H4 (cell line): ENCODE measurements at regions not wholly inside any gene's neighbourhood (a gene's known extent, or its start where the extent isn't known, plus 50 kb on each side); places are given as distances from the start of the nearest gene placed in this dataset.

Experiments
- DNase-seq: peaks from one replicate; pipeline ENCODE4 v3.0.0-alpha.2; 2015; ENCODE audit warnings: low spot score

DNA sequence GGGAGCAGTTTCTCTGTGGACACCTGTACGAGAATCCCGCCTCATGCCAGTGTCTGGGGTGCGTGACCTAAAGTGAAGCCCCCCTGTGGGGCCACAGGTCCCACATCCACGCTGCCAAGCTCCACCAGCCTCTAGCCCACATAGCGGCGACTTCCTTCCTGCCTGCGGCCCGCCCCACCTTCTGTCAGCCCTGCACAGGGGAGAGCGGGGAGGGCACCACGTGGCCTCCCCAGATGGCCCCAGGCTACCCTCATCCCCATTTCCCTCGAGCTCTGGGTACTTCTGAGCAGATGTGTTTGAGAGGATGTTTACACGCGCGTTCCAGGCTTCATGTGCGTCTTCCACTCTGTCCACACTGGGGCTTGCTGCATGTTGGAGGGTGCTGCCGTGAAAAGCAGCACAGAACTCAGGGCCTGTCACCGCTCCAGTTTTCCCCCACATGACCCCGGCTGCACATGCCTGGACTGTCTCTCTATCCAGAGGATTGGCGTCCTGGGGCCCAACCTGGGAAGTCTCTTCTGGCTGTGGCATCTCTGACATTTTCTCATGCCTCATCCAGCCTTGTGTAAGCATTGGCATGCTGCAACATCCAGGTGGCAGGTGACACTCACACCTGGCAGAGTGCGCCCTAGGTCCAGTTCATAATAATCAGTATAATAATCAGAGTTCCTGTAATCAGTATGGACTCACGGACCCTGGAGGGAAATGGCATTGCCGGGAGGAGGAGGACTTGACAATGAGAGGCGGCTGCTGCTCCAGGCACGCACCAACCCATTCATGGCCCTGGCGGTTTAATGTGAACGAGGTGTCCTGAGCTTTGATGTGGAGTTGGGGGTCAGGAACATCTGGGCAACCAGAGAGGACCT lies 146.3 kb upstream of the TWIST2 start:
- DNase-seq: no peak

DNA sequence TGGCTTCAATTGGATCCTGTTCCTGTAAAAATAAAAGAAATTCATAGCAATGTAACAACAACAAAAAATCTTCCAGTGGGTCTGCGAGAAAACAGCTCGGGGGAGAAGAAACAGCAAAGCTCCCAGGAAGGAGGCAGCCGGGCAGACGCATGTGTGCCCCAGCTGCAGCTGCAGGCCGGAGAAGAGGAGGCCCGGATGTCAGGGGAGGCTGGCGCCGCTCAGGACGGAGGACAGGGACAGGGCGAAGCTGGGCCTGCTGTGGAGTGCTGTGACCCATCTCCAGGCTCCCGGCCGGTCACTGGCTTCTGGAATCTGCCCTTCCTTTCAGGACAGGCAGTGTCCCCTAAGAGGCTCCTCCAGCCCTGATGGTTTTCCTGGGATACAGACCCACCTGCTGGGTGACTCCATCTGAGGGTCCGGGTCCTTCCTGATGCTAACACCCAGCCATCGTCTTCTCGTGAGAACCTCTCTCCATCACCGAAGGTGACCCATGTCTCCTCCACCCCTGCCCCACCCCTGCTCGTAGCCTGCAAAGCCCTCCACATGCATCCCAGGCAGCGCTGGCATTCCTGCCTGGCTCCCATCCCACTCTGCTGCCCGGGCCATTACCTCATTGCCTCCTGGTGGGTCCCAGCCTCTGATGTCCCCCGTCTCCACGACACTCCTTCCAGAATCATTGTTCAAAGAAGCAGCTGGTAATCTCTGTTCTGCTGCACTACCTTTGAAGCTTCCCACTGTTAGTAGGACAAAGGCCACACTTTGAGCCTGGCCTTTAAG lies 145.4 kb upstream of the TWIST2 start:
- DNase-seq: no peak

DNA sequence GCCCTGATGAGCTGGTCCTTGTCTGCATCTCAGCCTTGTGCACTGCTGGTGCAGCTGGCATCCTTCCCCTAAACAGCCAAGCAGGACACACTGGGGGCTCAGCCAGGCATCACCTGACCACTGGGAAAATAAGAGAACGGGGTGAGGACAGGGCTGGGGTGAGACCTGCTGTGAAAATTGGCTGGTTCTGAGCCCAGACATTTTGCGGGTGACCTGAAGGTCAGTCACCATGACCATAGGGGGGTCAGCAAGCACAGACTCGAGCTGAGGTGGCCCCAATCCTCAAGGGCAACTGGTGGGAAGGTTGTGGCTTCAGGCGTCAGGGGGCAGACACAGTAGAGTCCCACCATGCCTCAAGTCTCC lies 144.9 kb upstream of the TWIST2 start:
- DNase-seq: no peak

DNA sequence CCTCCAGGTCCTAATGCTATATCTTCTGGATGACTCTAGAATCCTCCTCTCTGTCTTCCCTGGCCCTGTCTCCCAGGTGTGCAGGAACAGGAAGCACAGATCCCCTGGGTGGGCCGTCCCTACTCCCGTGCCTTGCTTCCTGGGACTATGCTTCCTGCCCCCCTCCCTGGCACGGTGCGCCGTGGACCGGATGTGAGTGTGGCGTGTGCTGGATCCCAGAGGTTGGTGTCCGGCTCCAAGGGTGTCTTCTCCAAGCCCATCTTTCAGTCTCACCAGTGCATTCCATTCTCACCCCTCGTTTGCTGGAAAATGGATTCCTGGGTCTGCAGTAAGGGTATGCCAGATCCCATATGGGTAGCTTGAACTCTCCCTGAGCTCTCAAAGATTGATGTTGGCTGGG lies 144.4 kb upstream of the TWIST2 start:
- no peak for DNase-seq

DNA sequence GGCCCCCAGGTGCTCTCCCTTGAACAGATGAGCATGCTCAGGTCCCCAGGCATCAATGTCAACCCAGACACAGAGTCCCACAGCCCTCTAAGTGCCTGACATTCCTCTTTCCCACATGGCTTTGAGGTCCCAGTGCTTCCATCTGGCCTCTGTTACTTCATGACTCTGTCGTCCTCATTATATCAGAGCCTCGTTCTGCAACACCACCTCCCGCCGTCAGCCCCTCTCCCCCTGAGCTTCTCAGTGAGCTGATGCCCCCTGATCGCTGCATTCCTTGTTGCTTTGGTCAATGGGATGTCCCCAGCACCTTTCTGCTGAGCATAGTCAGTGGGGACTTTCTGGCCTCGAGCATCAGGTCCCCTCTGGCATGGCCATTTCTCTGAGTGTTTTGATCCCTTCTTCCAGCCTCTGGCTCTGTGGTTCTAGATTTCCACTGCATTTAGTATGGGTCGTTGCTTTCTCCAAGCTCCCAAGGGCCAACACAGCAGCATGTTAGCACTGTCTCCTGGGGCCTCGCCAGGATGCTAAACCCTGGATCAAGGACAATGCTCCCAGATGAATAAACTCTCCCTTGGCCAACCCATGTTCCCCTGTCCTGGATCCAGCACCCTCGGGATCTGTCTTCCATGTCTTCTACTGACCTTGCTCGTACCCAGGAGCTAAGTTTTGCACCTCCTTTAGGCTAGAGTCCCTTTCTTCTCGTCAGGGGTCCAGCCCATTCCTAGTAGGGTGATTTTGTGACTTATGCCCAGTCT lies 143.2 kb upstream of the TWIST2 start:
- DNase-seq: no peak

DNA sequence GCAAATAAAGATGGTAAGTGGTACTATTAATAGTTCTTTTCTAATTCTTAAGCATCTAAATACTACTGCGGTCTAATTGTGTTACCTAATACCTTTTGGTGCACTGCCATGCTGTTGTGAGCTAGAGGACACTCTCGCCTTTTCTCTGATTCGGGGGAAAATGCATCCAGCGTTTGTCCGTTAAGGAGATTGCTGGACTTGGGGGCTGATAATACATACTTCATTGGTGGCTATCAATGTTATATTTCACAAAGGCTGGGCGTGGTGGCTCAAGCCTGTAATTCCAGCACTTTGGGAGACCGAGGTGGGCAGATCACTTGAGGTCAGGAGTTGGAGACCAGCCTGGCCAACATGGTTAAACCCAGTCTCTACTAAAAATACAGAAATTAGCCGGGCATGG lies 141.7 kb upstream of the TWIST2 start:
- no peak for DNase-seq

DNA sequence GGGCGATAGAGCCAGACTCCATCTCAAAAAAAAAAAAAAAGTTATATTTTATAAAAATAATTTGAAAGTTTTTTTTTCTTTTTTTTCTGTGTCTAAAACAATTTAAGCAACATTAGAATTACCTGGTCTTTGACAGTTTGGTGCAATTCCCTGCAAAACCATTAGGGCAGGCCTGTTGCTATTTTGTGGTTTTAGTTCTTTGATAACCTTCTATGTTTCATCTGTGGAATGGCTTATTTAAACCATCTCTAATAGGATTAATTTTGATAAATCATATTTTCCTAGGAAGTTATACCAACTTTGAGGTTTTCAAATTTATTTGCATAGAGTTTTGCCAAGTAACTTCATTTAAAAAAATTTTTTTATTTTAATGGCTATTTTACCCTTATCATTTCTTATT lies 141.2 kb upstream of the TWIST2 start:
- no peak for DNase-seq

DNA sequence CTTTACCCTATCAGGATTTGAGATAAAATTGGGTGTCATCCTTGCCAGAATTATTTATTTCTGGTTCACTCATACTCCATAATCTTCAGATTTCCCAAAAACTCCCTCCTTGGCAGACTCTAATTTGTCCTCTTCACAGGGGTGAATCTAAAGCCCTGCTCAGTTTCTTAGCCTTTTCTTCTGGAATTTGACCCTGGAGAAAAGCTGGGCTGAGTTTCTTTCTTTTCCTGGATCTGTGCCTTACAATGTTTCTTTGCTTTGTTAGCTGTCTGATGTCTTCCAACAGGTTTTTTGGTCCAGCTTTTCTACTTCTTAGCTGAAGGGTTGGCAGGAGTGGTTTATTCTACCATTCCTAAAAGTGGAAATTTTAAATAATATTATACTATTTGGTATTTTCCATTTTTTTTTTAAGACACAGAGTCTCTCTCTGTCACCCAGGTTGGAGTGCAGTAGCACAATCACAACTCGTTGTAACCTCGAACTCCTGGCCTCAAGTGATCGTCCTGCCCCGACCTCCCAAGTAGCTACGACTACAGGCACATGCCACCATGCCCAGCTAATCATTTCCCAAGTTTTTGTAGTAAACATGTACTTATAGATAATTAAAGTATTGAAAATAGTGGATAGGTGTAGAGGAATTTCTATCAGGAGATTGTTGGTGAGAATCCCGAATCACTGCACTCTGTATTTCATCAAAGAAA lies 138.4 kb upstream of the TWIST2 start:
- no peak for DNase-seq

DNA sequence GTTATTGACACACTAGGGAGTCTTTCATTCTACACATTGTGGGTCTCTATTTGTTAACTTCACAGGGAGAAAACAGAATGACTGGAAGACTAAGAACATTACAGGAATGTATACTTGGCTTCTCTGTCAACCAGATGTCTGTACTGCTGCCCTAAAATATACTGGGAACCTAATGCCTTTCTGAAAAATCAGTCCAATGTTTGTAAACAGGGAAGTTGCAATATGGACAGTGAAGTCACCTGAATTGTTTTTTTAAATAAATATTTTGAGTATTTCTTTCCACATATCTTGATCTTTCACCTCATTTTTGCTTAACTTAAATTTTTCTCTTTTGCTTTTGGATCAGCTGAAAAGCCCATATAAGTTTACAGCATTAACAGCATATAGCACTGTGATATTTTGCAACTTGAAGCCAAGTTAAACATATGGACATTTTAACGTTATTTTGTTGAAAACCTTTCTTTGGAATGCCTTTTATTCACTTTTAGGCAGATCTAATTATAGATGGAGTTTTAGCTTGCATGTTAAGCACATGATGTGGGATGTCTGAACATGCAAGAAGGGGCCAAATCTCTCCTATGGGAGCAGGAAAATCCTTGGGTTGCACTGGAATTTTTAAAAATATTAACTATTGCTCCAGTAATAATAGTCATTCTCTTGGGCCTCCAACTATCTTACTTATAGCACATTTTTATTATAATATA lies 137.7 kb upstream of the TWIST2 start:
- DNase-seq: no peak

DNA sequence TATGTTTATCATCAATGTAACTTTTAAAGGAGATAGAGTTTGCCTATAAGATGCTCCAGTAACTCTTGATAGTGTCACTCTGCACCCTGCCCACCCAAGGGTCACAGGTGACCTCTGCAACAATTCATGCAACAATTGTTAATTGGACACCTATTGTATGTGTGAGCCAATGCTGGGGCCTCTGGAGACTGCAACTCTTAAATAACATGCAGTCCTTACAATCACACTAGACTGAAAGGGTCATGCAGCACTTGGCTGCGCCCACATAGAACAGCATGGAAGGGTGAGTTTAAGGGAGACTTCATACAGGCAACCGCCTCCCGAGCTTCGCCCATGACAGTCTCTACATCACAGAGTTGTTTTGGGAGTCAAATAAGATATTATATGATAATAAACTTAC lies 137.1 kb upstream of the TWIST2 start:
- DNase-seq: no peak

DNA sequence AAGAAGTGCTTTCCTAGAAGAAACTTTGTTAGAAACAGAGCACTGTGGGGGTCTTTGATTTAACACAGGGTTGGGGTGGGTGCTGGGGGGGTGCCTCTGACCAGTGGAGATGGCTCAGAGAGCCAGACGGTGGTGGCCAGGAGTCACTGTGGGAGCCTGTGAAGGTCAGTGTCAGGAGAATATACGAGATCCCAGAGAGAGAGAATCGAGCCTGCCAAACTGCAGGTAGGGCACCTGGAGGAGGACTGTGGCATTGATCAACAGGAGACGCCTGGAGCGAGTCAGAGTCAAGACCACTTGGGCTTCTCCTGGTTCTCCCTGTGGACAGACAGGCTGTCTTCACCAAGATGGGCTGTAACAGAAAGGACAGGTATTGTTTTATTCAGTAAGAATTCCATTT lies 136.5 kb upstream of the TWIST2 start:
- no peak for DNase-seq

DNA sequence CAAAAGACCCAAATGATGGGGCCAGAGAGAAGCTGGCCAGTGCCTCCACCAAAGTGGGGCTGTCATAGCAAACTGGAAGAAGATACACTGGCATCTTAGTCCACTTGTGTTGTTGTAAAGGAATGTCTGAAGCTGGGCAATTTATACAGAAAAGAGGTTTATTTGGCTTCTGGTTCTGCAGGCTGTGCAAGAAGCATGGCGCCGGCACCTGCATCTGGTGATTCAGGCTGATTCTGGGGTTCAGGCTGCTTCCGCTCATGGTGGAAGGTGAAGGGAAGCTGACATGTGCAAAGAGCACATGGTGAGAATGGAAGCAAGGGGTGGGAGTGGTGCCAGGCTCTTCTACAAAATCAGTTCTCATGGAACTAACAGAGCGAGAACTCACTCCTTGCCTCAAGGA lies 135.9 kb upstream of the TWIST2 start:
- no peak for DNase-seq

DNA sequence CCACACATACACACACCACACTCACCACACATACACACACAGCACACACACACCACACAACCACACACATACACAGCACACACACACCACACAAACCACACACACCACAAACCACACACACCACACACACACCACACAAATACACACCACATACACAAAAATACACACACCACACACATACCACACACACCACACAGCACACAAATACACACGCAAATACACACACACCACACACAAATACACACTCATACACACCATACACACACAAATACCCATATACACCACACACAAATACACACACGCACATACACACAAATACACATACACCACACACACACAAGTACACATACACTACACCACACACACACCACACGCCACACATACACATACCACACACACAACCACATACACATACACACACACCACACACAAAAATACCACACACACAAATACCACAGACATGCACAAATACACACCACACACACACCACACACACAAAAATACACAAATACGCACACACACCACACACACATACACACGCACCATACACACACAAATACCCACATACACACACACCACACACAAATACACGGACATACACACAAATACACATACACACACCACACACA lies 134.6 kb upstream of the TWIST2 start:
- DNase-seq: no peak

DNA sequence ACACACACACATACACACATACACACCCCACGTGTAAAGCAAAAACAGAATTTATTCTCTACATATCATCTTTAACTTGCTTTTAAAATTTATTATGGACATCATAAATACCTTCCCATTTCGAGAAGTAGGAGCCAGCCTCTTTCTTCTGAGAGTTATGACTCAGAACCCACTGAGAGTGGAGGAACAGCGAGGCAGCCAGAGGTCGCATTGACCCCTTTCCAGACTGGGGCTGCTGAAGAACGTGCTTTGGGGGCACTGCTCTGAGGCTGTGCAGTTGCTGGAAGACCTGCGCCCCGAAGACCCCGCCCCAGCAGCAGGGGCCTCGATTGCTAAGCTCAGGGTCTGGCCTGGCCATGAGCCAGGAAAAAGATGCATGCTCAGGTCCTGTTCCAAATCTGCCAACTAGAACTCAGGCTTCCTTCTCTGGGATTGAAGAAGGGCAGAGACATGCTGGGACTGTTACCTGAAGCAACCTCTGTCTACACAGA lies 133.8 kb upstream of the TWIST2 start:
- no peak for DNase-seq

DNA sequence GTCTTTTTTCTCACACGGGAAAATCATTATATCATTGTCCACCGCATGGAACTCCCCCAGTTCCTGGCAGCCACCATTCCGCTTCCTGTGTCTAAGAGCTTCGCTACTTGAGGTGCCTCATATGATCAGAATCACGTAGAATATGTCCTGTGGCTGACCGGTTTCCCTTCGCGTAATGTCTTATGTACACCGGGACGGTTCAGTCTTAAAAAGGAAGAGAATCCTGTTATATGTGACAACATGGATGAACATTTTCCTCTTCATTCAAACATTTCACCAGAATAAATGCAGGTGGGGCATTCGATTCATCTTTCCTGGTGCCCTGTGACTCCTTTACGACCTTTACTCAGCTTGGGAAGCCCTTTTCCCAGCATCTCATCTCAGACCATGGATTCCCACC lies 131.7 kb upstream of the TWIST2 start:
- no peak for DNase-seq

DNA sequence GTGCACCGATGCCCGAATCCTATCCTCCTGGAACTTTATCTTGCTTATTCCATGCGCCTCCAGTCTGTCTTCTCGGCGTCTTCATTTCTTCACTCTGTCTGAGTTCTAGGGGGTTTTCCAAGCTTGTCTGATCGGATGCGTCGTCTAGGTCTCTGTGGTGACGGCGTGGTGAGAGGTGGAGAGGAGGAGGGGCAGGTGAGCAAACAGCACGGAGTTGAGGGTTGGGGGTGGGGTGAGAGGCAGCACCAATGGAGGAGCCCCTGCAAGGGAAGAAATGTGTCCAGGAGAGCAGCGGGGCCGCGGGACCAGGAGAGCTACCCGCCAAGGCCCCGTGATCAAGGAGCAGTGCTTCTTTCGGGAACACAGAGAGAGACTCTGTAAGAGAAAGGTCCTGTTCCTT lies 131.3 kb upstream of the TWIST2 start:
- no peak for DNase-seq

DNA sequence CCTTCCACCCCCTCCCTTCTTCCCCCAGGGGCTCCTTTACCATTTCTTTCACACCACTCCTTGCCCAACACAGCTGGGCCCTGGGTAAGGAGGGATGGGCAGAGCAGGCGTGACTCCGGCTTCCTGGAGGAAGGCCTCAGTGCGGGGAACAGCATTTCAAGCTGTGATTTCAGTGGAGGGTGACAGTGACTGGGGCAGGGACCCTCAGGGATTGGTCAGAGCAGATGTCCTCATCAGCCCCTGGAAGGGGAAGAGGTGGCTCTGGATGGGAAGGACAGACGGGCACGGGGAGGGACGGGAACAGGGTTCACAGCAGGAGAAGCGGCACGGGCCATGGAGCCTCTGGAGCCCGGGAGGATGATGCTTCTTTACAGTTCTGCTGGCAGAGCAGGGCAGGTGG lies 130.8 kb upstream of the TWIST2 start:
- DNase-seq: no peak

DNA sequence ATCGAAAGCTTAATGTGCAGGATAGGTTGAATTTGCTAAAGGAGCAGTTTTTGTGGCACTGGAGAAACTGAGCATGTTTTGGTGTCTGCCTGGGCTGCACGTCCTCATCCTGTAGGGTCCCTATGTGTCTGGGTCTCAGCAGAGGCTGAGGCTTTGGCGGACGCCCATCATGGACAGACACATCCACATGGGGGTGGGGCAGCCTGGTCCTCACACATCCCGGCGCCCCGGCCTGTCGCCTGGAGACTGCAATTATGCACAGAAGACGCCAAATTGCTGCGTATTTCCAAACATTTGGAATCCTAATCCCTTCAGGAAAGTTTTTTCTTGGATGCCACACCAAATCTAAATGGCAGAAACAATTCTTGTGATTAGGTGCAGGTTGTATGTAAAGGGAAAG lies 128.2 kb upstream of the TWIST2 start:
- DNase-seq: no peak

DNA sequence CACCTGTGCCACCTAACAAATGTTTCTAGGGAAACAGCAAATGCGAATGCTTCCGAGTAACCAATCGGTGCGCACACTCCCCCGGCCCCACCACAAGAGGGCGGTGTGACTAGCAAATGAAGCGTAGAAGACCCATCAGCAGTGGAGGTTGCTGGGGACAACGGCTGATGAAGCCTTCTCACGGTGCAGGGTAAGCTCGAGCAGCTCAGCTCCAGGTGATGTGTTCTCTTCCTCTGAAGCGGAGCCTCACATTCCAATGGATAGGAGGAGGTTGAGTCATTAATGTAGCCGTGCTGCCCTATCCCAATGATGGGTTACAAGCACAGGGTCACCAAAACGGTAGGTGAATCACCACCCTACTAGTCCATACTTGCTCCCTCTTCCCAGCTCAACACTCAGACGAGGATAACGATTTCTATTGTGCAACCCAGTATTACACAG lies 127.6 kb upstream of the TWIST2 start:
- DNase-seq: peak; percentile 43

DNA sequence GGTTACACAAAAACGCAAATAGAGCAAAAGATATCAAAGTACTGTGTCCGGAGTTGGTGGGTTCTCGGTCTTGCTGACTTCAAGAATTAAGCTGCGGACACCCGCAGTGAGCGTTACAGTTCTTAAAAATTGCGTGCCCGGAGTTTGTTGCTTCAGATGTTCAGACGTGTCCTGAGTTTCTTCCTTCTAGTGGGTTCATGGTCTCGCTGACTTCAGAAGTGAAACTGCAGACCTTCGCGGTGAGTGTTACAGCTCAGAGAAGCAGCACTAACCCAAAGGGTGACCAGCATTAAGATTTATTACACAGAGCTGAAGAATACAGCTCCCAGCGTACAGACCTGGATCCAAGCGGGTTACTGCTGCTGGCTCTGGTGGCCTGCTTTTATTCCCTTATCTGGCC lies 125.7 kb upstream of the TWIST2 start:
- no peak for DNase-seq

DNA sequence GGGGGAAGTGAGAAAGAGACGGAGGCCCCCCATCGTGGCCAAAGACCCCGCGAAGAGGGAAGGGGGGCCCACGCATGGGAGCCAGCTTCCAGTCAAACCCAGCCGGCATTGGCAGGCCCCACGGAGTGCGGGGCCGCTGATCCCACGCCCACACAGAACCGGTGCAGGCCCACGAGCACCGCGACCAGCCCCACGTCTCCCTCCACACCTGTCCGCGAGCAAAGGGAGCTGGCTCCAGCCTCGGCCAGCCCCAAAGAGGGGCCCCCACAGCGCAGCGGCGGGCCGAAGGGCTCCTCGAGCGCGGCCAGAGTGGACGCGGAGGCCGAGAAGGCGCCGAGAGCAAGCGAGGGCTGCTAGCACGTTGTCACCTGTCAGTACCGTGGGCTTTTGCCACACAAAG lies 125.0 kb upstream of the TWIST2 start:
- no peak for DNase-seq
